Stimulated activated CD8-positive, alpha-beta memory T cell treated with anti-CD3 and anti-CD28 coated beads, Interleukin-15, amount 100 ng/mL, for 48 hours (primary cell): ENCODE measurements at regions not wholly inside any gene's neighbourhood (a gene's known extent, or its start where the extent isn't known, plus 50 kb on each side); places are given as distances from the start of the nearest gene placed in this dataset.

Source experiments
- DNase-seq, 2 donors: peaks; one replicate each; pipeline ENCODE4 v3.0.0-alpha.2; 2020; ENCODE audit warnings: low read depth in 2 of 2

DNA sequence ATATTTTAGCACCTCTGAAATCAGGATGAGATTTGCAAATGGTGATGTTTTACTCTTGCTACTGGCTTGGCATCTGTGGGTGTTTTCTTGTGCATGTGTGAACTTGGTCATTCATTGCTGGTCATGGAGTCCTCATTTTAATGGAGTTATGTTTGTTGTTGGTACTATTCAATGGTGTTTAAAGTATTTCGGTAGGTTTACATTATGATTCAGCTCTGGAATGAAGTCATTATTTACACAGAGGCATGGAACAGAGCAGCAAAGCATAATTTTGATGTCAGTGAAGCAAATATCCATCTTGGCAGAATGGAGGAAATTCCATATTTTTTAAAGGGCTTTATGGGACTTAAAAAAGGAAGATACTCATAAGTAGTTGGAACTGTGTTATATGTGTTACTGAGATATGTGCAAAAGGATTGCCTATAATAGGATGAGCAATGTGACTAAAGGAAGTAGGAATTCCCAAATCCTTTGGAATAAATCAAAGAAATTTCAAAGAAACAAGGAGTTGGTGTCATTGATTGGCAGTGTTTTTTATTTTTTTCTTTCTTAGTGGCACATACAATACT is 147.4 kb downstream of the ACTBL2 start:
- no peak for DNase-seq

DNA sequence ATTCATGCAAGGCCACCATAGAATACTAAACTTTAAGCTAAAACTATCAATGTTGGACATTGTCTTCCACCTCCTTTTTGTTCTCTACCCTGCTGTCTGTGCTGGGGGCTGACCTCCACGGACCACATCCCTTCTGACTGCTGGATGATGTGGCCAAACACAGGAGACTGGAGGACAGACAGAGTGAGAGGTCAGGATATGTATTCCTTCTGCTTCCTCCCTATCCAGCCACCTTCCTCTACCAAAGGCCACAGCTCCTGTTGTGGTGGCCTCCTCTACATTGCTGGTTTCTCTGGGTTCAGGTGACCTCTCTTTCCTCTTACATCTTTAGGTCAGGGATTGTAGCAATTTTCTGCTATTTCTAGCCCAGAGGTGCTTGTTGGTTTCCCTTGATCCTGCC is 148.1 kb downstream of the ACTBL2 start:
- DNase-seq: no peak

DNA sequence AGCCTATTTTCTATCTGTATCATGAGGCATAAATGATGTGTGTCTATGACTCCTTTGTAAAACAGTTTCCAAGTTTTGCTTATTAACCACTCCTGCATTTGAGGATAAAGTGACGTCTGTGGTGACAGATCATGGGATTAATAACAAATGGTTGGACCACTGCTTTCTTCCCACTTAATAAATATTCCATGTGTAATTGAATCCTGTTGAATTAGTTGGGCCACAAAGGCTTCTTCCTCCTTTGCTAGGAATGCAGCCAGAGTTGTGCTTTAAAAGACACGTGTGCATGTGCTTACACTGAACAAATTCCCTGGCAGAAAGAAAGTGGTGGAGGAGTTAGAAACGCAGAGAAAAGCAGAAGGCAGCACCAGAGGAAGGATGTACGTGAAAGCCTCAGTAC is 150.2 kb downstream of the ACTBL2 start:
- DNase-seq: no peak

DNA sequence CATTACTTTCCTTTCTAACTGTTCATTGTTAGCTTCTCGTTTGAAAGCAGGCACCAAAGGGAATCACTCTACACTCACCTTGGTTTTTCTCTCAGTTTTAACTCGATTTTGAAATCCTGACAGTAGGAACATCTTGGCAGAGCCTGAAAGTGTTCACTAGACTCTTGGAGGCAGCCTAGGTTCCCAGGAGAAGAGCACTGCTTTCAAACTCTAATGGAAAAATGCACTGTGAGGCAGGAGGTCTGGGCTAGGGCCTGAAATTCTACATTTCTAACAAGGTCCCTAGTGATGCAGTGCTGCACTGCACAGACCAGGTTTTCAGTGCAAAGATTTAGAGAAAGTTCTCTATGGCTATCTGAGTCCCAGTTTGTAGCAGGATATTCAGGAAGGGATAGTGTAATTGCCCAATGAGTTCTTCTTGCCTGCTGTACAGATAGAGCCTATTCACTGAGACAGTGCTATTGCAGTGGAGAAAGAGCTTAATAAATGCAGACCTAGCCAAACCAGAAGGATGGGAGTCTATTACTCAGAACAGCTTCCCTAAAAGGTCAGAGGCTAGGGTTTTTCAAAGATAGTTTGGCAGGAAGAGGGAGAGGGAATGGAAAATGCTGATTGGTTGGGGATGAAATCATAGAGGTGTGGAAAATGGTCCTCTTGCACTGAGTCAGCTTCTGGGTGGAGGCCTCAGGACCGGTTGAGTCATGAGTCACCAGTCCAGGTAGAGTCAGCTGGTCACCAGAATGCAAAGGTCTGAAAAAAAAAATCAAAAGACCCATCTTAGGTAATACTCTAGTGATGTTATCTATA is 153.9 kb downstream of the GPBP1 start:
- DNase-seq: no peak

DNA sequence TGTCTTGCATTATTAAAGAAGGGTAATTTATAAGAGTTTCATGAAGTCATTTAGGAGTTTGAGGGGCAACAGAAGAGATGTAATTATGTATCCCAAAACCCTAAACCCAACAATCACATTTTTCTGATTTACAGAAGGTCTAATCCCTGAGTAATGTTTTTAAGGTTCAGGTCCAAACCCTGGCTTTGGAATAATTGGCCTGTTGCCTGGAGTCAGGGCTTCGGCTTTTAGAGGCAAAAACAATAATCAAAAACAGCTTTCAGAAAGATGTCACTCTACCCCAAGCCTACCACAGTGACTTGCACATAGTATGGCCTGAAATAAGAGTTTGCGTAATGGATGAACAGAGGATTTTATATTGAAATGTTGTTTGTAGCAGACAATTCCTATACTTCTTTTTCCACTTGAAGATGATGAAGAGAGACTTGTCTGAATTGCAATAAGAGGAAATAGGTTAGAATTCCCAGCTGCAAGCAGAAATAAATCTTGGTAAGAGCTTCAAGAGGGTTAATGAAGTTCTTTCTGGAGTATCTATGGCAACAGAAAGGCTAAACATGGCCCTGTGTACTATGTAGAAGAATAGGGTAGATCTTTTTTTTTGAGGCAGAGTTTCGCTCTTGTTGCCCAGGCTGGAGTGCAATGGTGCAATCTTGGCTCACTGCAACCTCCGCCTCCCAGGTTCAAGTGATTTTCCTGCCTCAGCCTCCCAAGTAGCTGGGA is 152.0 kb downstream of the GPBP1 start:
- DNase-seq: no peak

DNA sequence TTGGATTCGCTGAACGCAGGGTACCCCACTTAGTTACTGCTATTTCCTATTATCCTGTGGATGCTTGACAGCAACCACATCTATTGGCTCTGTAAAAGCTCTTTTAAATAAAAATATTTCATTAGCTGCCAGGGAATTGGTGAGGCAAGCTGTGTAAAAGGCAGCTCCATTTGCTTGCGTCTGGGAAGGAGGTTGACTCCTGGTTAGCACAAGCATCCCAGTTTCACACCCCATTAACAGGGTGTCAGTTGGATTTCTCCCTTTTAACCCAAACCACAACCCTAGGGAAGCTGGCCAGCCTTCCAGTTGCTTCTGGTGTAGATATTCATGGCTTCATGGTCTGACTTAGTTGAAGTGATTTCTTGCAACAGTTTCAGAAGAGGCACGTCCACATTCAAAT is 151.0 kb downstream of the GPBP1 start:
- DNase-seq: no peak

DNA sequence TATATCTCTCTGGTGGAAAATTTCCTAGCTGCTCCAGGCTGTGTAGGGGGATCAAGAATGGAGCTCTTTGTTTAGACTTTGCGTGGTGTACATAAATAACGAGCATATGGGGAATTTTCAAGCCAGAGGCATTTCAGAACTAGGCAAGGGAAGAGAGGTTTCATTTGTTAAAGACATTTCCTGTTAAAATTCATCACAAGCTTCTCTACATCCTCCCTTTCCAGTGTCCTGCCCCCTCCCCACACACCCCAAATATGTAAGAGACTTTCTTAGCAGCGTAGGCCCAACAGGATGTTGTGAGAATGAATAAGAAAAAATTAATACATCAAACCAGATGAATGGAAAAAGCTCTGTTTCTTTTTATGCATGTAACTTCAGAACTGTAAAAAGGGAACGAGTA is 150.3 kb downstream of the GPBP1 start:
- no peak for DNase-seq

DNA sequence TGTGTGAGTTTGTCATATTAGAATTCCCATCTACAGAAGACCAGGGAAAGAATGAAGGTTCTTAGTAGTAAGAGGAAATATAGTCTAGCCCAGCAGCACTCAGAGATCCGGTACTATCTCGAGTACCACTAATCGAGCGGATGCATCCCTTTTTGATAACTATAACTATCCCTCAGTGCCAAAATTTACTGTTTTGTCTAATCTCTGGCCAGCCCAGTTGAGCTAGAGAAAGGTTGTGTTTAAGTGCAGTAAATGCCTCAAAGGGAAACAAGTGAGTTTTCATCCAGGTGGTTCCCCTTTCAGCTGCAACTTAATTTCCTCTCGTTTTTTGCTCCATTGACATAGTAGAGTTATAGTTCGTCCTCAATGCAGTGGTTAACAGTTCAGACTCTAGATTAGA is 146.7 kb downstream of the GPBP1 start:
- DNase-seq: no peak

DNA sequence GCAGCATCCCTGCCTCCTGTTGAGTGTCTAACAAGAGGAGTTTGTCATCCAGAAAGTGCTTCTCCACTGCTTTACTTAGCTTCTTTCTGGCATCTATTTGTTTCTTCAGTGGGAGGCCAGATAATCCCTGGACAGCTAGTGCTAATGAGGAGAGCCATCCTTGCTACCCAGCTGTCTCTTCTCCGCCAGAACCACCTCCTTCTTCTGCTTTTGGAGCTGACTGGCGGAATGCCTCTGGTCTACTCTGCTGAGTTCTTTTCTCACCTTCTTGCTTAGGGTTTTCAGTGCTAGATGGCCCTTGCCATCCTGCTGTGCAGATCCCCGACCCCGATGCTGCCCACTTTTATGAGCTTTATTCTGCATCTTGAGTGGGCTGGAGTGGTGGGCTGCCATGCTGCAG is 145.8 kb downstream of the GPBP1 start:
- no peak for DNase-seq

DNA sequence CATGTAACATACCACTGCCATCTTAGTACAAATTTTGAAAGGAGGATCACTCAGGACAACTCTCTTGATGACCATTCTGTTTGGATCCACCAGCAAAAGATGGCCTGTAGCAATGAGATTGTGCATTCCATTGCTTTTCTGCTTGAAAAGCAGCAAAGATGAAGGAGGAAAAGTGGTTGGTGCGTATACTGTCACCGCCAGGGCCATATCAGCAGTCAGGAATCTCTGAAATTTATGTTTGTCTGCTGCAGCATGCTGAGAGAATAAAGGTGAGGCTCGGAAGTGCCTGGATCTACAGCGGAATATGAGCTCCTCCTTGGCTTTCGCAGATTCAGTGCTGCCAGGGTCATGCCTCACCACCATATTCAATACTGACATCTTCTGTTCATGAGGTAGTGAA is 144.4 kb downstream of the GPBP1 start:
- no peak for DNase-seq

DNA sequence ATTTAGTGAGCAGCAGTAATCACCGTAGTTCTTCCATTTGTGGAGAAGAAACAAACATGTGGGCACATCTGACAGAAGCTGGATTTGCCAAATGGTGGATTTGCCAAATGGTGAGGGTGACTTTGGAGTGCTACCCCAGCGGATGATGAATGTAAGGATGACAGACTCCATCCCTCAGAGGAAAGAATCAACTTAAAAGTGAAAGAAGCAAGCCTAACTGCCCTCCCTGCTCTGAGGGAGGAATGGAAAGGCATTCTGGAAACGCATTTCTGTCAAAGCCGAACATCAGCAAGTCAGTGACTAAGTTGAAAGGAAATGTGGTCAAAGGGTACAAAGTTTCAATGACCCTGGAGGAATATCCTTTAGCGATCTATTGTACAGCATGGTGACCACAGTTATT is 143.5 kb downstream of the GPBP1 start:
- no peak for DNase-seq

DNA sequence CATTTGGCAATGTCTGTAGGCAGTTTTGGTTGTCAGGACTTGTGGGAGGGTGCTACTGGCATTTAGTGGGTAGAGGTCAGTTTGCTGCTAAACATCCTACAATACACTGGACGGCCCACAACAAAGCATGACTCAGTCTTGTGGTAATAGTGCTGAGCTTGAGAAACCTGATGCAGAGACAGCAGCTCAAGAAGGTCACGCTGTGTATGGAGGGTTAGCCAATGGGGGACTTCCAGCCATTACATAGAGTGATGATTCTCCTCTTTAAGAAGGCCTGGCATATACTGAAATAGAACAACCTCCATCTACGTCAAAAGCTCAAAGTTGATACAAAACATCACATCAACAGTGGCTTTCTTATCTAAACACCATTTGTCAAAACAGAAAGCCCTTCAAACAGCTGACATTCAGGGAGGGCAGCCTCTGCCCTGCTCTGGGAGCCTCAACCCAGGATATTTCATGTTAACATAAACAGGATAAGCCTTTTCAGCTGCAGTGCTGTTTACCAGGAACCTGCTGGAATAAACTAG is 143.0 kb downstream of the GPBP1 start:
- DNase-seq: no peak

DNA sequence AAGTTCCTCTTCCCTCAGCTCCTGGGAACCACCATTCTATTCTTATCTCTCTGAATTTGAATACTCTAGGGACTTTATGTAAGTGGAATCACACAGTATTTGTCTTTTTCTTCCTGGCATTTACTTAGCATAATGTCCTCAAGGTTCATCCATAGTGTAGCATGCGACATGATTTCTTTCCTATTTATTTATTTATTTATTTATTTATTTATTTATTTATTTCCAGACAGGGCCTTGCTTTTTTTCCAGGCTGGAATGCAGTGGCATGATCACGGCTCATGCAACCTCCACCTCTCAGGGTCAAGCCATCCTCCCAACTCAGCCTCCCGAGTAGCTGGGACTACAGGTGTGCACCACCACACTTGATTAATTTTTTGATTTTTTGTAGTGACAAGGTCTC is 142.1 kb downstream of the GPBP1 start:
- DNase-seq: no peak
